ENCODE measurements at regions not wholly inside any gene's neighbourhood (a gene's known extent, or its start where the extent isn't known, plus 50 kb on each side); places are given as distances from the start of the nearest gene placed in this dataset.

DNA sequence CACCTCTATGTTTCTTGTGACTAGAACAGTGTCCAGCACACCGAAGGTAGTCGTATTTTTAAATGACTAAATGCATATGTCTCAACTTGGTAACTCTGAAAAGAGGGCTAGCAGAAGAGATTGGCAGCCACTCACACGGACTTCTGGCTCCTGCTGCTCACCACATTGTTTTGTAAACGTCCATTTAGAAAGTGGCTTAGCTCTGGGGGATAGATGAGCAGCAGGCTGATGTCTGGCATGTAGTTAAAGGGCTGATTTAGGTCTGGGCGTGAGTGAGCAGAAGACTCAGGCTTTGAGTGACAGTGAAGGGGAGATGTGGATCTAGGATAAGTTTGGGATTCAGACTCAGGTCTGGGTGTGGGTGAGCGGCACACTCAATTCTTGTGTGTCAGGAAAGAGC, 372.9 kb upstream of the HS6ST1 start:
- no peak for DNase-seq (ENCODE audit: low spot score)

DNA sequence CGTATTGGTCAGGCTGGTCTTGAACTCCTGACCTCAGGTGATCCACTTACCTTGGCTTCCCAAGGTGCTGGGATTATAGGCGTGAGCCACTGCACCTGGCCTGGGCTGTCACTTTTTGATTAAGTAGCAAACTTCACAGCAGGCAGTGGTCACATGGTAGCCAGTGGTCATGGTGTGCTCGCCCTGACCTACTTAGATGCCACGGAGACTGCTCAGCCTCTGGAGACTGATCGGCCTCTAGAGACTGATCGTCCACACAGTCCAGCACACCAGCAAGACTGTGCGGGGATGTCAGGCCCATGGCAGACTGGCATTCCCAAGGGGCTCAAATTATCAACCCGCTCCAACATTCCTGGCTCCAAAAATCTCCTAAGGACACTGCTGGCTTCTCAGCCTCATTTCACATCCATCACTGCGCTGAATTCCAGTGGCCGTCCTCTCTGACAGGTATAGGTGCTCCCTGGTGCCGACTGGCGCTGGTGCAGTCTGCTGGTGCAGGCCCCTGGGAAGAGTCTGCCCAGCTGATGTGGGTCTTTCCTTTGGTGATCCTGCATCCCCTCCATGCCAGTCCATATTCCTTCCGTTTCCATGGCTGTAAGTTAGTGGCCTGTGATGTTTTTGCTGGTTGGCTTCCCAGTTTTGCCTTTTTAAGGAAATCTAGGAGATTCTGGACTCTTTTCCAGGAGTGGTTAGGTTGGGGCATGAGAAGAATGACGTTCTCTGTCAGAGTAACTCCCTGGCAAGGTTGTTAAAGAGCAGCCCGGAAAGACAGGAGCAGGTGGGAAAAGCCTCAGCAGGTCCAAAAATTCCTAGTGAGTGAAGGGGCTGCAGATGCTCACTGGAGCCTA, 374.5 kb upstream of the HS6ST1 start:
- no peak for DNase-seq (ENCODE audit: low spot score)

DNA sequence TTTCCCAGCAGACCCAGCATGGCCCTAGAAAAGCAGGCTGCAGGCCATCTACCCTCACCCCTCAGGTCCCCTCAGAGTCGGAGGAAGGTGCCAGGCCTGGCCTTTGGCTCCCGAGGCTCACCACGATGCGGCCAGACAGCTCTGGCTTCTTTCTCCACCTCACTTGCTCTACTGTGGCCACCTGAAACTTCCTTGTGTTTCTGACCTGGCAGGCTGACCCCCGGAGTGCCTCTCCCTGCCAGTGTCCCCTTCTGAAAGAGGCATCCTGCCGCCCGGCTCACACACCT, 375.0 kb upstream of the HS6ST1 start:
- no peak for DNase-seq (ENCODE audit: low spot score)

DNA sequence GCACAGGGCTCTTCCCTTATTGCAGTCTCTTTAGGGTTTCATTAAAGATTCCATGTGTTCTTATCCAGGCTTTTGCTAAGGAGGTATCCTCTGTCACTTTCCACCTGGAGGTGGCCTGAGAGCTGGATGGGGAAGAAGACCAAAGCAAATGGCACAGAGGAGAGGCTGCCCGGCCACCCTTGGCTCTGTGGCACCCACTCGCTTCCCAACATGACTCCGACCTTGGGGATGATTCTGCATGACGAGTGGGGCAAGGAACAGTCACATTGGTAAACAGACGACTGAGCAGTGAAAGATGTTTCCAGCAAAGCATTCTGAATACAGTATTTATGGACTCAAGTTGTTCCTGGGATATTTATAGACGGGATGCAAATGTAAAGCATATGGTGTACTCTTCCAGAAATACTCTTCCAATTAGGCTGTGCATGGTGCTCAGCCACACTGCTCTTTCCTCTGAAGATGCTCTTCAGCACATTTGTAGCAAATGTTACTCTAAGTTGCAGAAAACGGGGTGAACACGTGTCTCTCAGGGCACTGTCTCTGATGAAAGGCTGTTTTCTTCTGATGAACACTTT, 377.1 kb upstream of the HS6ST1 start:
- no peak for DNase-seq (ENCODE audit: low spot score)

DNA sequence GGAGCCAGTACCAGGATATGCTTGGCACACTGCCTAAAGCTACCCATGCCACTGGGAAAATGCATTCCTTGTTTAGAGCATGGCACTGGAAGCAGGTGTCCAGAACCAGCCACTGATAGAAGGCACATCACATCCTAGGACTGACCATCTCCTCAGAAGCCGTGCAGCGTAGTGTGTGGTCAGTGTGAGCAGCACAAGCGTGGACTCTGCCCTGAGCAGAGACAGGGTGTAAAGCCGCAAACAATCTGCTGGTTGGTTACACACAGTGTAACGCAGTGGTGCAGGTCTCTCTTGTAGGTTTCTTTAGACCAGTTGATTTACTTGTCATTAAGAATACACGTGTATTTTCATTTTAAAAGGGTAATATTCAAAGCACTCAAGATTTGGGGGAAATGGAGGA, 377.8 kb upstream of the HS6ST1 start:
- DNase-seq (ENCODE audit: low spot score), result no peak

DNA sequence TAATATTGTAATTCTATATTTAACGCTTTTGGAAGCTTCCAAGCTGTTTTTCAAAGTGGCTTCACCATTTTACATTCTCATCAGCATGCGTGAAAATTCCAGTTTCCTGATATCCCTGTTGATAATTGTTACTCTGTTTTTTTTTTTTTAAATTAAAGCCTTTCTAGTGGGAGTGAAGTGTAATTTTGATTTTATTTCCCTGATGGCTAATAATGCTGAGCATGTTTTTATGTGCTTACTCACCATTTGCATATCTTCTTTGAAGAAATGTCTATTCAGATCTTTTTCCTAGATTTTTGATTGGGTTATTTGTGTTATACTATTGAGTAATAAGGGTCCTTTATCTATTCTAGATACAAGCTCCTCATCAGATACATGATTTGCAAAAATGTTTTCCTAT, 382.8 kb upstream of the HS6ST1 start:
- DNase-seq (ENCODE audit: low spot score), result no peak

DNA sequence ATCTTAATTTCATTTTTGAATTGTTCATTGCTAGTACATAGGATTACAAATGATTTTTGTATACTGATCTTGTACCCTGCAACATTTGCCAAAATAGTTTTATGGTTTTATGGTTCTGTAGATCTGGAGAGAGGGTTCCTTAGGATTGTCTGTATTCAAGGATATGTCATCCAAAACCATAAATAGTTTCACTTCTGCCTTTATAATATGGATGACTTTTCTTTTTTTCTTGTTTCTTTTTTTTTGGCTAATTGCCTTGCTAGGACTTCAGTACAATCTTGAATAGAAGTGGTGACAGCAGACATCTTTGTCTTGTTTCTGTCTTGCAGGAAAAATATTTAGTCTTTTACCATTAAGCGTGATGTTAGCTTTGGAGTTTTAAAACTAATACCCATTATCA, 383.9 kb upstream of the HS6ST1 start:
- DNase-seq (ENCODE audit: low spot score), result no peak

DNA sequence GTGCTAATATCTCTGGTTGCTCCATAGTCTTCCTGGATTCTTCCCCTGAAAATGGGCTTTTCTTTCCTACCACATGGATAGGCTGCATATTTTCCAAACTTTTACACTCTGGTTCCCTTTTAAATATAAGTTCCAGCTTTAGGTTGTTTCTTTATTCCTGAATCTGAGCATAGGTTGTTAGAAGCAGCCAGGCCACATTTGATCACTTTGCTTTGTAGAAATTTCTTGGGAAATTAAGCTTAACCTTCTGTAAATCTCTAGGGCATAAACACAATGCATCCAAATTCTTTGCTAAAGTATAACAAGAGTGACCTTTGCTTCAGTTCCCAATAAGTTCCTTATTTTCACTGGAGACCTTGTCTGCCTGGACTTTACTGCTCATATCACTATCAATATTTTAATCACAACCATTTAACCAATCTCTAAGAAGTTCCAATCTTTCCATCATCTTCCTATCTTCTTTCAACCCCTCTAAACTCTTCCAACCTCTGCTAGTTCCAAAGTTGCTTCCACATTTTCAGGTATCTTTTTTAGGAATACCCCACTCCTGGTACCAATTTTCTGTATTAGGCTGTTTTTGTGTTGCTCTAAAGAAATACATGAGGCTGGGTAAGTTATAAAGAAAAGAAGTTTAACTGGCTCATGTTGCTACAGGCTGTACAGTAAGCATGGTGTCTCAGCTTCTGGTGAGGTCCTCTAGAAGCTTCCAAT, 389.6 kb upstream of the HS6ST1 start:
- no peak for DNase-seq (ENCODE audit: low spot score)

DNA sequence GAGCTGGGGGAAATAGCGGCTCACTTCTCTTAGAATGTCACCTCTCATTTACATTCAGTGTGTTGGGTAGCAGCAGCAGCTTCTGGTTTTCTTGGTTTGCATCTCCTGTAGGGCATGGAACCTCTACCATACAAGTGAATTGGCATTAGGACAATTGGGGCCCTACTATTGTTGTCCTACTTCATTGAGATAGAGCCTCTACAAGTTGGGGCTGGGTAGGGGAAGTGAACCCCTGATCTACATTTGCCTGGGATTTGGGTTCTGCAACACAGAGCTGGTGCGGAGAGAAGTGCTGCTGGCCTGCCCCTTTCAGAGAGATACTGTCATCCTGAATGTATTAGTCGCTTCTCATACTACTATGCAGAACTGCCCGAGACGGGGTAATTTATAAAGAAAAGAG, 391.6 kb upstream of the HS6ST1 start:
- no peak for DNase-seq (ENCODE audit: low spot score)

DNA sequence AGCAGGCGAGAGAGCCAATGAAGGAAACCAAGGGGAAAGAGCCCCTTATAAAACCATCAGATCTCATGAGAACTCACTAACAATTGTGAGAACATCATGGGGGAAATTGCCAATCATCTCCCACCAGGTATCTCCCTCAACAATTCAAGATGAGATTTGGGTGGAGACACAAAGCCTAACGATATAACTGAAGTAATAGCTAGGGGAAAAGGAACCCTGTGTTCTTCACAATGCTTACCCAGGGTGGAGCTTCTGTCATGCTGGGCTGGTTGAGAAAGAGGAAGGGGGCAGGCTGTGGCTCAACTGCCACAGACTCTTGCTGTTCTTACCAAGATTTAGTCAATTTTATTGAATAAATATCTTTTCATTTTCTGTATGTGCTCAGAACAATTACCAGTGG, 392.1 kb upstream of the HS6ST1 start:
- no peak for DNase-seq (ENCODE audit: low spot score)

DNA sequence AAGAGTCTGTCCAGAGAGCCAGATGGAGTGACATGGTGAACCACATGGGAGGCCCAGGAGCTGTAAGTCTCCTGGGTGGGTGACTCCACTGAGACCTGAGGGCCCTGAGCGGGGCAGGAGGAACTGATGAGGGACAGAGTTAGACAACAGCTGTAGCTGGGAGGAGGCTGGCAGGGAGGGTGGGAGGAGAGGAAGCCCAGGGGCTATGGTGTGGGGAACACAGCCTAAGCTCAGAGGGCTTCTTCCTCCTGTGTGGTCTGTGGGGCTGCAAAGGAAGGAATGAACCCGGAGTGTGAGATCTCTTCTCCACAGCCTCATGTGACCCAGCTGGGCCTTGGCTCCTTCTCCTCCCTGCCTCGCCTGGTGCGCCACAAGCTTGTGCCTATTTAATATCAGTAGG, 395.6 kb upstream of the HS6ST1 start:
- DNase-seq (ENCODE audit: low spot score), result no peak

DNA sequence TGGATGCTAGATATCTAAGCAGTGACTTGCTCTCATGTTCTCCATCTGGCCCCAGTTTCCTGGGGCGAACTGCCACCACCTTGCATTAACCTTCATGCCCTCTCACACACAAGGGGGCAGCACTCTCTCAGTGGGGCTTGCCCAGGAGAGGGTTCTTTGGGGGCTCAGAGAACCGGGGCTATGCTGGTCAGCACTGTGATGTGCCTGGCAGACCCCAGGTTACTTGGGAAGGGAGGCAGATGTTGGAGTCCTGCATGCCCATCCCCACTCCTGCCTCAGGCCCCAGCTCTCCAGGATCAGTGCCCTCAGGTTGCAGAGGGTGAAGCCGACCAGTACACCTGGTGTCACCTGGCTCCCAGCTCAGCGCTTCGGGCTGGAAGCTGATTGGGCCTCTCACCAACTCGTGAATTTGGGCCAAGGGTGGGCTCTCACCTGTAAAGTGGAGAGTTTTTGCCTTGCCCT, 396.2 kb upstream of the HS6ST1 start:
- no peak for DNase-seq (ENCODE audit: low spot score)

DNA sequence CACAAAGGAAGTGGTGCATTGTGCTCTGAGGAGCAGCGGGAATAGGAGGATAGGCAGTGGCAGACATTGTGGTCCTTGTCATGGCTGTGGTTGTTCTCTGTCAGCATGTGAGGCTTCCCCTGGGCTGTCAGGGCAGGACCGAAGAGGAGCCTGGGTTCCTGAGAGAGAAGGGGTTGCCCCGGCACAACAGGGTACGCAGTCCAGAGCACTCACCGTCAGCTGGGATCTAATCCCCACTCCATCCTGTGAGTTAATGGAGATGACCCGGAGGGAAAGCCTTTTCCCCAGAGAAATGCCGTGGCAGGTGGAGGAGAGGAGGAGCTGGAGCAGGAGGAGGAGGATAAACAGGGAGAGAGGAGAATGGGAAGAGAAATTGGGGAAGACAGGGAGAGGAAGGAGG, 396.7 kb upstream of the HS6ST1 start:
- DNase-seq (ENCODE audit: low spot score), result no peak

DNA sequence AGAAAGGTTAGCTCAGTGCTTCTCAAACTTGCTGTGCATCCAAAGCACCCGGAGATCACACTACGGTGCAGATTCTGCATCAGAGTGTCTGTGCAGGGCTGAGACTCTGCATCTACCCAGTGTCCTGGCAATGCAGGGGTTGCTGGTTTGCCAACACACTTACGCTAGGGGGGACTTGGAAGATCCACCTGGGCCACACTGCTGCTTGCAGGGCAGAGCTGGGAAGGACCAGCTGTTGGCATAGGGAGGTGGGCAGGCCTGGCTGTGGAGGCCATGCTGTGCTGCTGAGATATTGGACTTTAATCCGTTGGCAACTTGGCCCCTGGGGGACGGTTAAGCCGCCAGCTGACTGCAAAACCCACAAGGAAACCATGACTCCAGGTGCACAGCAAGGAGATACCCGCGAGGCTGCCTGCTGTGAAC, 397.6 kb upstream of the HS6ST1 start:
- DNase-seq (ENCODE audit: low spot score), result no peak

DNA sequence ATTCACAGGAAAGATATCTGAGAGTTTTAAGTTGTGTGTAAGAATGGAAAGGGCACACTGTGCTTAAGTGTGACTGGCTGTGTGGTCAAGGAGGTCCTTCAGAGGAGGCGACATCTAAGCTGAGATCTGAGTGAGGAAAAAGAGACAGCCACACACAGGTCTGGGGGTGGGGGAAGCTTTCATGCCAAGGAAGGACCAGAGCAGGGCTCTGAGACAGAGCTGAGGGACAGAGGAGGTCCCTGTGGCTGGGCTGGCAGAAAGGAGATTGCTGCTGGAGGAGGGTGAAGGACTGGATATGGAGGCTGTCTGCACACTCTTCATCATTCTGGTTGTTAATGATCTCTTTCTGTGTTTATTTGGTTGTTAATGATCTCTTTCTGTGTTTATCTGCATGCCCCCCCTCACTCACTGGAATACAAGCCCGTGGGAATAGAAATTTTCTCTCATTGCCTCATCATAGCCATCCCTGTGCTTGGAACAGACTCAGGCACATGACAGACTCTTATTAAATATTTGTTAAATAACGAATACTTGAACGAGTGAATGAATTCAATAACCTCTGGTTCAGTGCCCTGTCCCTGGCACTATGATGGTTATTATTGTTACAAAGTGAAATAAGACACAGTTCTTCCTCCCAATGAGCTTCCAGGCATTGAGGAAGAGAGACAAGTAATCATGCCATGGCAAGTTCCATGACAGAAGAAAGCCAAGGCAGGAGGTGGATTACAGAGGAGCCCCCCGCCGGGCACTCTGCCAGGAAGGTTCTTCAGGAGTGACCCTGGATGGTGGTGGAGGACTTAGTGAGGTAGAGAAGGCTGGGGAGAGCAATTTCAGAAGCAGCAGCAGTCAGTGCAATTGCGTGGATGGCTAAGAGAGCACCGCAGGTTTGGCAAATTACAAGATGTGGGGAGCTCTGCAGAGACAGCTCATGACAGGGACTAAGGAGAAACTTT, 399.4 kb upstream of the HS6ST1 start:
- DNase-seq (ENCODE audit: low spot score), result no peak

DNA sequence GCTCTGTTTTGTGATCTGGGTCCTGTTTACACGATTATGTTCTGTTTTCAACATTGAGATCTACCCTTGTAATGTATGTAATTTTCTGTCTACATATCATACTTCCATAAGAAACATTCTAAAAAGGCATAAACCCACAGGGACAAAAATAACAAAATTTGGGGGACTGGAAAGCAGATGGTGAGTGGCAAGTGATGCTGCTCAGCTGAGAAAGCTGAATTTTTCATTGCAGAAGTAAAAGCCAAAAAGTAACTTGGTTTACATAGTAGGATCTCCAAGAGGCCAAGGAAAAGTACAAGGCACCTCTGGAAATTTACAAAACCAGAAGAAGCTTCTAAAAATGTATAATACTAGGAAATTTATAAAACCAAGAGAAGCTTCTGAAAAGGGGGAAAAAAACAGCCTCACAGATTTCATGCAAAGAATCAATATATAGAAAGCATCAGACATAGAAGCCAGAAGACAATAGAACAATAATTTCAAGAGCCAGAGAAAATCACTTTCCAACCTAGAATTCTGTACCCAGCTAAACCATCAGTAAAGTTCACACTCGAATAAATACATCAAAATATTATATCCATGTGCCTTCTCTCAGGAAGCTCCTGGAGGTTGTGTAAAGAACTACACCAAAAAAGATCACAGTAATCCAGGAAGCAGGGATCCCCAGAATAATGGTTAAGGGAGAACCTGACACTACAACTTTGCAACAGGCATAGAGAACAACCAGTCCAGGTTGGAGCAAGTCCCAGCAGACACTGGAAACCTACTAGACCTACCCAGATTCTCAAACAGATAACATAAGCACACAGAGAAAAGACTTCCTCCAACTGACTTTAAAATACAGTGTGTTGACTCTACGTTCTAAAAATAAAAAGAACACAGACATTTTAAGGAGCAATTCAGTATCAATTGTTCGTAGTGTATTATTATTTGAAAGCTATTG, 401.7 kb upstream of the HS6ST1 start:
- DNase-seq (ENCODE audit: low spot score), result no peak

DNA sequence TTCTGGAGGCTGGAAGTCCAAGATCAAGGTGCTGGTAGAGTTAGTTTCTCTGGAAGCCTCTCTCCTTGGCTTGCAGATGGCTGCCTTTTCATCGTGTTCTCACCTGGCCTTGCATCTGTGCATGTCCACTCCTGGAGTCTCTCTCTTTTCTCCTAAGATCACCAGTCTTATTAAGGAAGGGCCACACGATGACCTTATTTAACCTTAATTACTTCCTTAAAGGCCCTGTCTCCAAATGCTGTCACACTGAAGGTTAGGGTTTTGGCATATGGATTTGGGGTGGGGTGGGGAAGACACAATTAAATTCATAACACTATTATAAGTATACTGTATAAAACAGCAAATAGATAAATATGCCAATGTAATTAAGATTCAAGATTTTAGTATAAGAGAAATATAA, 402.4 kb upstream of the HS6ST1 start:
- no peak for DNase-seq (ENCODE audit: low spot score)

DNA sequence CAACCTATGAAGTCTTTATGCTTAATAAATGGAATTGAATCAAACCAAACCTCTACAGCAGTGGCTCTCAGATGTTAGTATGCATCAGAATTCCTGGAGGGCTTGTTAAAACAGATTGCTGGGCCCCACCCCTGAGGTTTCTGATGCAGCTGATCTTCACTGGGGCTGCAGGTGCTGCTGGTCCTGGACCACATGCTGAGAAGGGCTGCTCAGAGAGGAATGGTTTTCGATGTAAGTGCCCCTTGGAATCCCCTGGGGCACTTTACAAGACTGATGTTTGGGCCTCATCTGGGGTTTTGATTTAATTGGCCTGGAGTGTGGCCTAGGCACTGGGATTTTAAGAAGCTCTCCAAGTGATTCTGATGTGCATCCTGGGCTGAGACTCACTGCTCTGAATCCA, 403.8 kb upstream of the HS6ST1 start:
- DNase-seq (ENCODE audit: low spot score), result no peak

DNA sequence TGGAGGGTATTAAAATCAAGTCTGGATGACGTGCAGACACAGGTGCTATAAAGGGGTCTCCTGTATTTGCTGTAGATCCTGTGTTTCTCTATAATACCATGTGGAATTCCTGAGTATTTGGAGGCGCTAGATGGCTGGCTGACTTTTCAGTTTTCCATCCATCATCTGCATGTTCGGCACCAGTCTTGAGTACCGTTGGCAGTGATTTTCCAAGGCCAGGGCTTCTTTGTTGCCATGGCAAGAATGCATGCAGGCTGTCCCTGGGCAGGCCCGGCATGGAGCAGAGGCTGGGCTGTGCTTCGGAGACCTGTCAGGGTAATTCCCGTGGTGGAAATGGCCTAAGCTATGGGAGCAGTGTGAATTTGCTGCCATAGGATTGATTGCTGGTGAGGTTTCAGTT, 405.9 kb upstream of the HS6ST1 start:
- DNase-seq (ENCODE audit: low spot score), result no peak

DNA sequence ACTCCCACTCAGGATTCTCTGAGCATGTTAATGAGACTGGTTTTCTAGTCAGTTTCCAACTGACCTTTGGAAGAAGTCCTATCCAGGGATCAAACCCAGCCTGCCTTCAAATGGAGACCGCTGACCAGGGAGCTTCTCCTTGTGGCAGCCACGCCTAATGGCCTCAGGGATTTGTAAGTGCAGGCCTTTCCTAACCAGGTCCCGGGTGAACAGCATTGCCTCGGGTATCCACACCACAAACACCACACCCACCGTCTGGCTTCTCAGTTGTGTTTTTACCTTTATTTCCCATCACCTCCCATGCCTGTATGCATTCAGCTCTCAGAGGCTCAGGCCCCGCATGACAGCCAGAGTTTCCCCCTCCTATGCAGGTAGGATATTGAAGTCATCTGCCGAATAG, 406.3 kb upstream of the HS6ST1 start:
- no peak for DNase-seq (ENCODE audit: low spot score)

DNA sequence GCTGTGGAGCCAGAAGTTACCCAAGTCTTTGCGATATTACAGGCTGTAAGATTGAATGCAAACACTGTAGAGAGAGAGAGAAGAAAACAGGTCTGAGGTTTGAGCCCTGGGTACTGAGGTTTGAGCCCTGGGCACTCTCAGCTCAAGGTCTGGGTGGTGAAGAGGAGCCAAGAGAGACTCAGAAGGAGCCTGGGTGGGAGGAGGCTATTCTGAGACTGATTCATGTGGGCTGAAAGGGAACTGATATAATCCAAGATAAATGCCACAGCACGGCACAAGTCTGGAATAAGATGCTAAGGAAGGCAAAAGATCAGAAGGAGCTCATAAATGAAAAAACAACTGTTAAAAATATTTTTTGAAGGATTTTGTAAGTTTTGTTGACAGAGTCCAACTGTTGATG, 407.6 kb upstream of the HS6ST1 start:
- no peak for DNase-seq (ENCODE audit: low spot score)

All from activated CD4-positive, alpha-beta T cell treated with anti-CD3 and anti-CD28 coated beads, Interleukin-2, Interleukin-4, amounts not matched to agents 100 ng/mL and 50 ng/mL, durations not matched to agents 16 hours and 8 hours (primary cell).